Neuron (in vitro differentiated cells): ENCODE measurements at regions not wholly inside any gene's neighbourhood (a gene's known extent, or its start where the extent isn't known, plus 50 kb on each side); places are given as distances from the start of the nearest gene placed in this dataset.
"Not testable (repeated sequence)": the region's sequence is repeated elsewhere in the genome, so short reads cannot be mapped to it uniquely, and the experiment has no call there.

Experiments
- H2AFZ ChIP-seq: one replicate; pipeline ENCODE4 v1.6.1; 2013; ENCODE audit warnings: low read depth, mild to moderate bottlenecking, inconsistent platforms, low read length, moderate library complexity
- H3K27me3 ChIP-seq: one replicate; pipeline ENCODE4 v1.6.1; 2013; ENCODE audit warnings: low read length; ENCODE audit not compliant: insufficient read depth
- H3K36me3 ChIP-seq: one replicate; pipeline ENCODE4 v1.6.1; 2013; ENCODE audit warnings: low read length; ENCODE audit not compliant: insufficient read depth
- H3K4me1 ChIP-seq: one replicate; pipeline ENCODE4 v1.6.1; 2013; ENCODE audit warnings: low read length; ENCODE audit not compliant: insufficient read depth
- H3K4me3 ChIP-seq: 2 replicates; pipeline ENCODE4 v1.5.1; 2013; ENCODE audit warnings: mild to moderate bottlenecking, low read length, moderate library complexity
- H3K9me3 ChIP-seq: one replicate; pipeline ENCODE4 v1.6.1; 2013; ENCODE audit warnings: low read length

DNA sequence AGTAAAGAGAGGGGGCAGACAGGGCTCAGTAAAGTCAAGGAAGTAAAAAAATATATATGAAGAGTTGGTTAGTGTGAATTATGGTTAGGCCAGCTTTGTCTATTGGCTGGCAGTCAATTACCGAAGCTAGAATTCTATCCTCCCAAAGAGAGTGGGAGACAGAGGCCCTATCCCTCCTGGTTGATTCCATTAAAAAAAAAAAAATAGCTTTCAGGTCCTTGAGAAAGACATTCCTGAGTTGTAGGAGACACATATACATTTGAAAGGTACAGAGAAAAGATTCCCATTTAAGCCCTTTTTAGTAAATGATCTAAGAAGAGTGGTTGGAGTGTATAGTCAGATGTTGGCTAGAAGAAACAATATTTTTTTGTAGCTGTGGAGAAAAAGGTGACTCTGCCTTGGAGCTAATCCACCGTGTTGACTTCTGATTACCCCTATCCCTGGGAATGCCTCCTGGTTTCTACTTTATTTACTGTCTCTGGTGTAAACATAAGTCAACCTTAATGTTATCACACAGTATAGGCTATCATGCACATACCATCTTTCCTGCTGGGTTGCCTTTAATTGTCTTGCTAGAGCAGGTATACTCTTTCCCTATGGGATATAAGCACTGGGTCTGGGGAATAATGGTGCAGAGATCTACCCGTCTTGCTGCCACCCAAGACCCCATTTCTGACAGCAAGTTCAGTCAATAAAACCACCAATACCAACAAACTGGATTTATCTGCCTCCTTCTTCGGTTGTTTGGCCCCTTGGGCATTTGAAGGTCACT, 859.9 kb upstream of the ATXN7L3B start:
- no peaks in the 10 kb centered on the region for H3K27me3 ChIP-seq
- H3K4me1 ChIP-seq: no peaks in the 10 kb centered on the region
- H3K4me3 ChIP-seq: no peak overlapping the region
- no peaks in the 10 kb centered on the region for H3K36me3 ChIP-seq
- H2AFZ ChIP-seq: no peak overlapping the region
- no peaks in the 10 kb centered on the region for H3K9me3 ChIP-seq

DNA sequence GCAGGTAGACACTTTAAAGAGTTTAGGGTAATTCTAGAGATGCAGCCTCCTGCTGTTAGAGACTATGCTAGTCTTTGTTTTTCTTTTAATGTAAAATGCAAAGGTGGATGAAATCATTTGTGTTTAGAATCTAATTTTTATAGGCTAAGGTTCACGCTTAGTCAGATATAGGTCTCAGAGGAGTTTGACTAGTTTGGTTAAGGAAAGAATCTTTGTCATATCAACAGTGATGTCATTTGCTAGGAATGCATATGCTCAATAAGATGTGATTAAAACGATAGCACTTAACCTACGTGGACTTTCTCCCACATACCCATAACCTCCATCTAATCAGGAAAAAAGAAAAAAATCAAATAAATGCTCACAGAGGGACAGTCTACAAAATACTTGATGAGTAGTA, 859.3 kb upstream of the ATXN7L3B start:
- Histone ChIP-seq H2AFZ (no peak overlapping the region), H3K9me3 (no peaks in the 10 kb centered on the region), H3K4me1 (no peaks in the 10 kb centered on the region), H3K4me3 (no peak overlapping the region), H3K27me3 (no peaks in the 10 kb centered on the region), H3K36me3 (no peaks in the 10 kb centered on the region)

DNA sequence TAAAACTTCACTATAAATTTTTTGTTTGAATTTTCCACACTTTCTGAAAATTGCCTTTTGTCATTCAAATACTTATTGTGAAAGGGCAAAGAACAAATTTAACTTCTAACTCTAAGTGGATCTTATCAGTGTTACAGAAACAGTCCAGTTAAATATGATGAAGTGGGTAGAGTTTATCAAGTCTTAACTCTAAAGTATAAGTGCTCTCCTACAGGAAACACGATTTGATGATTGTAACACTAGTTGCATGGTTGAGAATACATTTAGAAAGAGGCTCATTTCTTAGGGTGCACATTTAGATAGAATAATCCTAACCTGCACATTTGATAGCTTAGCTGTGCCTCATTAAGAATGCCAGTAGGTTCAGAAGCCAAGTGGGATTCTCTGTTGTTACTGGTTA, 838.3 kb upstream of the ATXN7L3B start:
- Histone ChIP-seq H3K27me3 (no peaks in the 10 kb centered on the region), H3K9me3 (no peaks in the 10 kb centered on the region), H3K4me3 (no peak overlapping the region), H3K4me1 (no peaks in the 10 kb centered on the region), H3K36me3 (no peaks in the 10 kb centered on the region), H2AFZ (no peak overlapping the region)

DNA sequence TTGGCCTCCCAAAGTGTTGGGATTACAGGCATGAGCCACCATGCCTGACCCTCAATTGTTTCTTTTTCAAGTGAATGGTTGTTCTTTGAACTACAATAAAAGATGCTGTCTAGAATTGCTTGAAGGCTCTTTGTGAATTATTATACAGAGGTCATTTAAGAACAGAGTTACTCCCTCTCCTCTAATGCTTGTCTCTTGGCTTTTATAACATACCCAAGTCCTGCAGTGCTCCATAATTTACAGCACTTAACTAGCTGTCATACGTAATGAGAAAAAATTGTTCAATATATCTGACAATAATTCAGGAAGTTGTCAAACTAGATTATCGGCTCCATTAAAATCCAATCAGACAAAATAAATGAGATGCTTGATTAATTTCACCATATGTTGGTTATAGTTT, 823.0 kb upstream of the ATXN7L3B start:
- Histone ChIP-seq H3K4me3 (no peak overlapping the region), H3K27me3 (no peaks in the 10 kb centered on the region), H2AFZ (no peak overlapping the region), H3K4me1 (no peaks in the 10 kb centered on the region), H3K36me3 (no peaks in the 10 kb centered on the region), H3K9me3 (no peaks in the 10 kb centered on the region)

GRCh38 chr12:73716143-73716542, 821.5 kb upstream of the ATXN7L3B start:
- H3K4me1 ChIP-seq, H3K27me3 ChIP-seq, H3K9me3 ChIP-seq, H3K4me3 ChIP-seq, H2AFZ ChIP-seq, H3K36me3 ChIP-seq: not testable (repeated sequence)

GRCh38 chr12:73719223-73719622, 818.4 kb upstream of the ATXN7L3B start:
- H3K4me3 ChIP-seq: no peak overlapping the region
- H3K9me3 ChIP-seq: no peaks in the 10 kb centered on the region
- H3K27me3 ChIP-seq: no peaks in the 10 kb centered on the region
- no peak overlapping the region for H2AFZ ChIP-seq
- no peaks in the 10 kb centered on the region for H3K4me1 ChIP-seq
- no peaks in the 10 kb centered on the region for H3K36me3 ChIP-seq

- no peaks in the 10 kb centered on the region for H3K4me1 ChIP-seq
- H3K4me3 ChIP-seq: no peak overlapping the region
- H3K27me3 ChIP-seq: no peaks in the 10 kb centered on the region
- H2AFZ ChIP-seq: no peak overlapping the region
- H3K36me3 ChIP-seq: no peaks in the 10 kb centered on the region
- H3K9me3 ChIP-seq: no peaks in the 10 kb centered on the region
Measured at GRCh38 chr12:73726881-73727280, 810.8 kb upstream of the ATXN7L3B start.

- Histone ChIP-seq H3K4me1 (no peaks in the 10 kb centered on the region), H3K9me3 (no peaks in the 10 kb centered on the region), H3K36me3 (no peaks in the 10 kb centered on the region), H3K27me3 (no peaks in the 10 kb centered on the region), H2AFZ (no peak overlapping the region), H3K4me3 (no peak overlapping the region)
Measured at GRCh38 chr12:73731658-73732057, 806.0 kb upstream of the ATXN7L3B start.

DNA sequence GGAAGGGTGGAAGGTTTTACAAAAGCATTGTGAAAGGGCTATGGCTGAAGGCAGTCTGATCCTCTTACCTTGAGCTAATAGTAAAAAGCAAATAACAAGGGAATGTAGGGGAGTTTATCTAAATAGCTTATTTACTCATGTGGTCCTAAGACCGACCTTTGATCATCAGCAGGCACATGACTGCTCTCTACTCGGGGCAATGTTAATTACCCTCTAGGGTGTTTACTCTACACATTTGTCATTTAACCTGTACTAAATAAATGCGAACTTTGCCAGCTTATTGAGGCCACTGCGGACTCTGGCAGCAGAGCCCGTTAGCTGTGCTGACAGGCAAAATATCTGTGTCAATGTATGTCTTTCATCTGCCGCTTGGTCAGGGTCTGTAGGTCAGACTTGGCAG, 768.3 kb upstream of the ATXN7L3B start:
- Histone ChIP-seq H3K4me3 (no peak overlapping the region), H3K9me3 (no peaks in the 10 kb centered on the region), H2AFZ (no peak overlapping the region), H3K27me3 (no peaks in the 10 kb centered on the region), H3K36me3 (no peaks in the 10 kb centered on the region), H3K4me1 (no peaks in the 10 kb centered on the region)

- Histone ChIP-seq H3K4me1 (no peaks in the 10 kb centered on the region), H2AFZ (no peak overlapping the region), H3K36me3 (no peaks in the 10 kb centered on the region), H3K27me3 (no peaks in the 10 kb centered on the region), H3K4me3 (no peak overlapping the region), H3K9me3 (peaks cover 4% of the 10 kb centered on the region)
Measured at GRCh38 chr12:73798523-73798922, 739.1 kb upstream of the ATXN7L3B start.

DNA sequence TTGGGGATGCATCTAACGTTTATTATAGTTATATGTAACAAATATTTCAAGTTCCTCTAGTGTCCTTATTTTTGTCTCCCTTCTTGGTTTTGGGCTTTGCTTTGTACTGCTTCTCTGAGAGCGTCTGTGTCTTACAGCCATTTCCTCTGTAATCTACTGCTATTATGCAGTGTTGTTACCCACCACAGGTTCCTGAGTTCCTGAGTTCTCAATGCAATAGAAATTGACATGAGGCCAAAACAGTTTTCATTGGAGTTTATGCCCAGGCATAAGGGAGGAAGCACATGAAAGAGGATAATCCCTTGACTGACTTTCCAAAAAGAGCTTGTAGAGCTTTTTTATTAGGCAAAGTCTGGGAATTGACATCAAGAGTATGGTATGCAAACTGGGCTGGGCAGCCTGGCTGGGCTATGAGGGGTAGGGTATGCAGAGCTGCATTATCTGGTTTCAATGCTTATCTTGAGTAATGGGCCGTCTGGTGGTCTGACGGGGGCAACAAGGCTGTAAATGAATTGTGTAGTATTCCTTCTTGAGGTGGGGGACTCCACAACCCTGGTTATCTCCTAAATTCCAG, 722.5 kb upstream of the ATXN7L3B start:
- no peak overlapping the region for H3K4me3 ChIP-seq

GRCh38 chr12:73817161-73817560, 720.5 kb upstream of the ATXN7L3B start:
- Histone ChIP-seq H3K27me3 (no peaks in the 10 kb centered on the region), H2AFZ (no peak overlapping the region), H3K36me3 (no peaks in the 10 kb centered on the region), H3K9me3 (peaks cover 3% of the 10 kb centered on the region), H3K4me1 (no peaks in the 10 kb centered on the region), H3K4me3 (no peak overlapping the region)

More for the DNA sequence above, 722.5 kb upstream of the ATXN7L3B start:
- Histone ChIP-seq H3K36me3 (no peaks in the 10 kb centered on the region), H3K27me3 (no peaks in the 10 kb centered on the region), H2AFZ (no peak overlapping the region), H3K4me1 (no peaks in the 10 kb centered on the region), H3K9me3 (no peaks in the 10 kb centered on the region)

GRCh38 chr12:73833746-73834145, 703.9 kb upstream of the ATXN7L3B start:
- Histone ChIP-seq H3K27me3 (no peaks in the 10 kb centered on the region), H3K4me3 (no peak overlapping the region), H3K9me3 (no peaks in the 10 kb centered on the region), H3K4me1 (no peaks in the 10 kb centered on the region), H3K36me3 (no peaks in the 10 kb centered on the region), H2AFZ (no peak overlapping the region)

DNA sequence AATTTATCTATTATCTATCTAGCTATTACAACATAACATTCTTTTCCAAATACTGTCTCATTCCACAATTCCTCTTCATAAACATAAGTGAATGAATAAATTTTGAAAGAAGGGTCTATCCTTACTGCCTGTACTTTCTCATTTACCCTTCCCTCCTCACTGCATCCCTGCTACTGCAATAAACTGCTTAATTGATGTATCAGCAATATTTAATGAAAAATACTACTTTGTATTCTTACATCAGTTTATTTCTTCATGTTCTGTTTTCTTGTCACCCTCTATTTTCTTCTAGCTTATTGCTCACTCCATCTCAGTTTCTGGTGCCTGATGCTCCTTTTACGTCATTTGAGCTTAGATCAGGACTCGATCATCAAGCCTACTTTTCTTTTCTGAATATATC, 695.7 kb upstream of the ATXN7L3B start:
- Histone ChIP-seq H3K4me1 (no peaks in the 10 kb centered on the region), H2AFZ (peak overlapping the region; percentile 26), H3K9me3 (no peaks in the 10 kb centered on the region), H3K4me3 (no peak overlapping the region), H3K36me3 (no peaks in the 10 kb centered on the region), H3K27me3 (no peaks in the 10 kb centered on the region)
